AG04449 (cell line): ENCODE measurements at regions not wholly inside any gene's neighbourhood (a gene's known extent, or its start where the extent isn't known, plus 50 kb on each side); places are given as distances from the start of the nearest gene placed in this dataset.

ENCODE experiments used
- CTCF ChIA-PET: fragments of 350-600 bp; formaldehyde crosslinking; extraction: SDS; loops from one replicate; lab custom pipeline; 2021; ENCODE audit warnings: antibody characterized with exemption; lab: Yijun Ruan, JAX
- POLR2A ChIA-PET: fragments of 400-600, 350-600 bp; formaldehyde crosslinking; extraction: SDS; loops from one replicate; lab custom pipeline; 2020; ENCODE audit warnings: antibody characterized with exemption, inconsistent platforms; lab: Yijun Ruan, JAX
- DNase-seq: peaks from one replicate; pipeline ENCODE4 v3.0.0-alpha.2; 2010; ENCODE audit warnings: low read depth, low spot score
- H3K4me3 ChIP-seq: 2 replicates; pipeline ENCODE4 v1.5.1; 2011; ENCODE audit warnings: low read depth, mild to moderate bottlenecking, control low read depth, low read length
- TF ChIP-seq, protein P1 (sequence below): IDR thresholded peaks from one replicate; pipeline ENCODE4 v1.5.1; 2011; ENCODE audit warnings: mild to moderate bottlenecking, moderate library complexity, low read length, control low read depth, inconsistent platforms; ENCODE audit not compliant: insufficient read depth; ENCODE audit errors: missing control alignments

DNA sequence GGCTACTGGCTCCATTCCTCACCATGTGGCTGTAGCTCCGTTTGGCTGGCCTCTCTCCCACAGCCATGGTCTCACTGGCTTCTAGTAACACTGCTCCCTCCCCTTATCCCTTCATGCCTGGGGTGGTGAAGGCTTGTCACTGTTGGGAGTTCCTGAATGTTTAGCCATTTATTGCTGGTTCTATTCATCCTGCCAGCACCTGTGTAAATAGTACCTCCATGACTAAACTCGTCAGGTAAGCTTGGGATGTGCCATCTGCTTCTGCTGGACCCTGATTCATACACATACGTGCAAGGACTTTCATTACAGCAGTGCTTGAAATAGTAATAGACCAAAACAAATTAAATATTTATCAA is 61.6 kb downstream of the CCDC71L start:
- CTCF ChIA-PET: interaction anchor here (1.3 to 1.8 kb wide), 2 partner anchors 10 to 57 kb away, joined by 6 to 8 read pairs; no protein-coding TSS in a partner anchor
- TF ChIP-seq, protein P1, sequence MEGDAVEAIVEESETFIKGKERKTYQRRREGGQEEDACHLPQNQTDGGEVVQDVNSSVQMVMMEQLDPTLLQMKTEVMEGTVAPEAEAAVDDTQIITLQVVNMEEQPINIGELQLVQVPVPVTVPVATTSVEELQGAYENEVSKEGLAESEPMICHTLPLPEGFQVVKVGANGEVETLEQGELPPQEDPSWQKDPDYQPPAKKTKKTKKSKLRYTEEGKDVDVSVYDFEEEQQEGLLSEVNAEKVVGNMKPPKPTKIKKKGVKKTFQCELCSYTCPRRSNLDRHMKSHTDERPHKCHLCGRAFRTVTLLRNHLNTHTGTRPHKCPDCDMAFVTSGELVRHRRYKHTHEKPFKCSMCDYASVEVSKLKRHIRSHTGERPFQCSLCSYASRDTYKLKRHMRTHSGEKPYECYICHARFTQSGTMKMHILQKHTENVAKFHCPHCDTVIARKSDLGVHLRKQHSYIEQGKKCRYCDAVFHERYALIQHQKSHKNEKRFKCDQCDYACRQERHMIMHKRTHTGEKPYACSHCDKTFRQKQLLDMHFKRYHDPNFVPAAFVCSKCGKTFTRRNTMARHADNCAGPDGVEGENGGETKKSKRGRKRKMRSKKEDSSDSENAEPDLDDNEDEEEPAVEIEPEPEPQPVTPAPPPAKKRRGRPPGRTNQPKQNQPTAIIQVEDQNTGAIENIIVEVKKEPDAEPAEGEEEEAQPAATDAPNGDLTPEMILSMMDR: no peak
- POLR2A ChIA-PET: interaction anchor here (0.6 kb wide), 1 partner anchor 57 kb away, joined by 6 read pairs; no protein-coding TSS in a partner anchor
- no peak for DNase-seq
- no peak overlapping the region for H3K4me3 ChIP-seq

DNA sequence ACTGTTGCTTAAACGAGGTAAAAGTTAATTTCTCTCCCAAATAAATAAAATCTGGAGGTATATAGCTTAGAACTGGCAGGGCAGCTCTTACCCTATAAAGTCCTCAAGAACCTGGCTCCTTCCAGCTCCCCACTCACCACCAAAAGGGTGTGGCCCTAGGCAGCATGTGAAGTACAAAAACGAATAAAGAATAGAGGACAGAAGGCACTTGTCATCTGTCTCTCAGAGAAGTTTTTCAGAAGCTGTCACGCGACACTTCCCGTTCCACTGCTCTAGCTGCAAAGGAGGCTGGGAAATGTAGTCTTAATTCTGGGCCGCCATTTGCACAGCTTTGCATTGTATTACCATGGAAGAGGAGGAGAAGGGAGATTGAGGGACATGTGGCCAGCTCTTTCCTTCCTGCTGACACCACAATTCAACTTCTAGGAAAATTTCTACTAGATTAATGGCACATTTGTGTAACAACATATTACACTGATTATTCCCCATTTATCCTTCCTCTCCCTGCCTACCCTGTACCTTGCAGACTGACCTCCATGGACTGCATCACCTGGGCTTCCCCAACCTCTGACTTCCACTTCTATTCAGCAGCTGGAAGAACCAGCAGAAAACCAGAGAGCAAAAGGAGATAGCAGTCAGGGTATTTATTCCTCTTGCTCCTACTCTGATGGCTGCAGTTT is 62.2 kb downstream of the CCDC71L start:
- no peak for DNase-seq
- ChIA-PET CTCF (interaction anchor here (1.5 to 2.2 kb wide), 3 partner anchors 9 to 56 kb away, joined by 3 to 9 read pairs (median 8); no protein-coding TSS in a partner anchor), POLR2A (interaction anchor here (0.6 to 0.8 kb wide), 3 partner anchors 12 to 56 kb away, joined by 3 to 6 read pairs (median 3); no protein-coding TSS in a partner anchor)

DNA sequence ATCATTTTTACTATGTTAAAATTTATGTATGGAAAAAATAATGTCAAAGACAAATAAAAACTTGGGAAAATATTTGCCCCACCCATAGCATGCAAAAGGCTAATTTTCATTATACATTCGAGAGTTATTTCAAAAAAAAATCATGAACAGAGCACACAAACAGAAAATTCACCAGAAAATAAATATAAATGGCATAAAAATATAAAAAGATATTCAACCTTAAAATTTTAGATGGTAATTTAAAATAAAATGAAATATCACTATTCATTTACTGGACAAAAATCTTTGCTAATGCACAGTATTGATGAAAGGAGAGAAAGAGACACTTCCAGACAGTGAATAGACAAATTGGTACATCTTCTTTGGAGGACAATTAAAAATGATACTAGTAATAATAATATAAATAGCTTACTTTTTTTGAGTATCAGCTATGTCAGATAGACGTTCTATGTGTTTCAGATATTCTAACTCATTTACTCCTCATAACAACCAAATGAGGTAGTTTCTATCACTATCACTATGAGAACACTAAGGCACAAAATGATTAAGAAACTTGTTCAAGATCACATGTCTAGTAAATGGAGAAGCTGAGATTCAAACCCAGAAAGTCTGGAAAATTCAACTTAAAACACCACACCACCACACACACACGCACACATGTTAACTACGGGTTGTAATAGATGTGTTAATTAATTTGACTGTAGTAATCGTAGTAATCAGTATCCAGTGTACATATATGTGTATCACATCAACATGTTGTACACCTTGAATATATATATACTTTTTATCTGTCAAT is 63.0 kb downstream of the CCDC71L start:
- H3K4me3 ChIP-seq: no peak overlapping the region
- CTCF ChIA-PET: interaction anchor here (1.0 to 2.2 kb wide), 4 partner anchors 9 to 55 kb away, joined by 3 to 9 read pairs (median 6); no protein-coding TSS in a partner anchor
- TF ChIP-seq, protein P1: no peak
- DNase-seq: no peak
- POLR2A ChIA-PET: interaction anchor here (0.7 to 0.8 kb wide), 2 partner anchors 13 kb away, joined by 3 read pairs; no protein-coding TSS in a partner anchor

More for the DNA sequence above, 62.2 kb downstream of the CCDC71L start:
- peak overlapping the region; percentile 45 for H3K4me3 ChIP-seq
- TF ChIP-seq, protein P1: no peak

DNA sequence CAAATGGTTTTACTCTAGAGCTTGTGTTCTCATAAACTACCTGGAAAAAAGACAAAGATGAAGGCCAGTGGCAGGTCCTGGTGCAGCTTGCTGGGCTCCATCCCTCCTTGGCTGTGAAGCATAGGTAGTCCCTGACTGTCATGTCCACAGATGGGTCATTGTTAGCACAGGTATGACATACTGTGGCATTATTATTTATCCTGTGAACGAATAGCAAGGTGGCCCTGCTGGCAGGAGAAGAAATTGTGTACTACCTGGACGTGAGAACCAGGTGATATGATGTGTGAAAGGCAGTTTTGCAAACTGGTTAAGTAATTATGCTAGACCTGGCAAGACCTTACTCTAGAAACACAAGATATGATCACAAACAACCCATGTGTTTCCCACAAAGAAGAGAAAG is 63.9 kb downstream of the CCDC71L start:
- CTCF ChIA-PET: interaction anchor here (1.0 to 2.2 kb wide), 2 partner anchors 11 to 54 kb away, joined by 3 to 9 read pairs; no protein-coding TSS in a partner anchor
- TF ChIP-seq, protein P1: no peak
- DNase-seq: no peak
- no peak overlapping the region for H3K4me3 ChIP-seq
- POLR2A ChIA-PET: no interaction called here

DNA sequence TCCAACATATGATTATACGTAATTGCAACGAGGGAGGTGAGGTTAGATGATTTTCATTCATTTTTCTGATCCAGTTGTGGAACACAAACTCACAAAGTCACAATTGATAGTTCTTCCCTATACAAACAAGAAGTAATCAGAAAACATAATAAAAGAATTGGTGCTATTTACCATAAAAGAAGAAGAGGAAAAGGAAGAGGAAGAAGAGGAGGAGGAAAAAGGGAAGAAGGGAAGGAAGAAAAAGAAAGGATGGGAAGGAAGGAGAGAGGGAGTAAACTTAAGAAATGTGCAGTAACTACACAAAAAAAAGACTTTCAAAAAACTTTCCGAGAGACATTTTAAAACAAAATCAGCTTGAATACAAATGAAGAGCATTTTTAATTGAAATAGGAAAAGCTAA is 65.0 kb downstream of the CCDC71L start:
- TF ChIP-seq, protein P1: no peak
- POLR2A ChIA-PET: no interaction called here
- H3K4me3 ChIP-seq: no peak overlapping the region
- DNase-seq: no peak
- CTCF ChIA-PET: no interaction called here
